ENCODE measurements at regions not wholly inside any gene's neighbourhood (a gene's known extent, or its start where the extent isn't known, plus 50 kb on each side); places are given as distances from the start of the nearest gene placed in this dataset.

- no peak for TF ChIP-seq BHLHE40 (IDR thresholded peaks at IDR 0.05; ENCODE audit: borderline replicate concordance)
- no peak for TF ChIP-seq TARDBP (IDR thresholded peaks at IDR 0.05)
- TF ChIP-seq FOXK2 (IDR thresholded peaks at IDR 0.05), result no peak
- TF ChIP-seq SP1 (IDR thresholded peaks at IDR 0.05), result no peak
- no peak for TF ChIP-seq LEF1 (IDR thresholded peaks at IDR 0.05; ENCODE audit: borderline replicate concordance)
- no peak for TF ChIP-seq FOXM1 (IDR thresholded peaks at IDR 0.05; ENCODE audit: borderline replicate concordance)
- TF ChIP-seq SUZ12 (IDR thresholded peaks at IDR 0.05), result no peak
- no peak for TF ChIP-seq FOXA1 (IDR thresholded peaks at IDR 0.05)
- TF ChIP-seq ZNF384 (IDR thresholded peaks at IDR 0.05), result no peak
- TF ChIP-seq ELF4 (IDR thresholded peaks at IDR 0.05), result no peak
- TF ChIP-seq HDGF (IDR thresholded peaks at IDR 0.05; ENCODE audit: borderline replicate concordance), result no peak
- TF ChIP-seq CTBP1 (IDR thresholded peaks at IDR 0.05; ENCODE audit: borderline replicate concordance), result no peak
- TF ChIP-seq ARNT (IDR thresholded peaks at IDR 0.05), result no peak
- no peak for TF ChIP-seq PKNOX1 (IDR thresholded peaks at IDR 0.05)
Measured at GRCh38 chr9:91026266-91026665, 224.6 kb downstream of the SYK start.

All from HEK293T (cell line).